Lower leg skin (tissue), 4 donors: ENCODE measurements at regions not wholly inside any gene's neighbourhood (a gene's known extent, or its start where the extent isn't known, plus 50 kb on each side); places are given as distances from the start of the nearest gene placed in this dataset.

Experiments
- DNase-seq, 2 donors: peaks; one replicate each; pipeline ENCODE4 v3.0.0-alpha.2; 2019; ENCODE audit warnings: low spot score in 2 of 2
- H3K4me3 ChIP-seq: fragments of 200-600 bp; sonication (generic); 2 replicates; pipeline ENCODE4 v1.5.1; 2017; ENCODE audit warnings: mild to moderate bottlenecking, low read depth; ENCODE audit not compliant: poor library complexity, severe bottlenecking
- CTCF ChIP-seq, 3 donors: fragments of 450-650 bp; IDR thresholded peaks; one replicate each; pipeline ENCODE4 v1.5.1; 2016; ENCODE audit warnings: antibody characterized with exemption in 3 of 3, mild to moderate bottlenecking in 3 of 3, moderate library complexity in 2 of 3
- POLR2A ChIP-seq, 2 donors: fragments of 450-650 bp; IDR thresholded peaks; one replicate each; pipeline ENCODE4 v1.6.1; 2016 to 2017; ENCODE audit warnings: antibody characterized with exemption in 2 of 2, mild to moderate bottlenecking in 1 of 2, moderate library complexity in 1 of 2
- WGBS, 2 donors: methylation state at CpG; one replicate each; pipeline ENCODE4 v1.1.5; 2018; 5-methylcytosine and 5-hydroxymethylcytosine counted together
- intact Hi-C: fragments of 100-400 bp; cut with DNase I; formaldehyde crosslinking; loops from one replicate; pipeline ENCODE4 v1.15.0; 2023; ENCODE audit warnings: low total_unique reads

- no peak for DNase-seq
- no peak overlapping the region for H3K4me3 ChIP-seq
- no peak for TF ChIP-seq CTCF (IDR thresholded peaks at IDR 0.05)
- no peak for TF ChIP-seq POLR2A (IDR thresholded peaks at IDR 0.05)
- 88 to 95% methylated on average over 4 of the region's 4 CpGs for WGBS, 2 donors
- intact Hi-C loops: loop anchor here (5.0 kb wide), 1 partner anchor 2001 kb away; no protein-coding TSS in a partner anchor
Observed at GRCh38 chr10:125548356-125548755, 134.6 kb downstream of the TEX36 start.

- 55 to 58% methylated on average over 10 of the region's 10 CpGs for WGBS, 2 donors
Observed at GRCh38 chr10:125547010-125547650, 135.8 kb downstream of the TEX36 start.

GRCh38 chr10:125543796-125544195 lies 139.2 kb downstream of the TEX36 start:
- intact Hi-C loops: no loop called here
- no peak for DNase-seq
- 41 to 64% methylated on average over 10 of the region's 10 CpGs for WGBS, 2 donors

More at GRCh38 chr10:125547010-125547650, 135.8 kb downstream of the TEX36 start:
- no peak for DNase-seq
- intact Hi-C loops: loop anchor here (5.0 kb wide), 1 partner anchor 2000 kb away; no protein-coding TSS in a partner anchor
- H3K4me3 ChIP-seq: no peak overlapping the region
- TF ChIP-seq CTCF (IDR thresholded peaks at IDR 0.05) (no peak), POLR2A (IDR thresholded peaks at IDR 0.05) (no peak)

GRCh38 chr10:125538947-125539731 lies 143.8 kb downstream of the TEX36 start:
- 36% methylated on average over 13 of the region's 13 CpGs for WGBS, 2 donors
- TF ChIP-seq CTCF (IDR thresholded peaks at IDR 0.05): no peak
- no peak for TF ChIP-seq POLR2A (IDR thresholded peaks at IDR 0.05)
- intact Hi-C loops: no loop called here
- peak in 1 of 2 donors; percentile 36 for DNase-seq
- H3K4me3 ChIP-seq: no peak overlapping the region

More at GRCh38 chr10:125543796-125544195, 139.2 kb downstream of the TEX36 start:
- H3K4me3 ChIP-seq: no peak overlapping the region
- TF ChIP-seq POLR2A (IDR thresholded peaks at IDR 0.05) (no peak), CTCF (IDR thresholded peaks at IDR 0.05) (no peak)

GRCh38 chr10:125536236-125536635 lies 146.7 kb downstream of the TEX36 start:
- no peak for TF ChIP-seq CTCF (IDR thresholded peaks at IDR 0.05)
- TF ChIP-seq POLR2A (IDR thresholded peaks at IDR 0.05): no peak
- no peak for DNase-seq
- intact Hi-C loops: no loop called here
- H3K4me3 ChIP-seq: no peak overlapping the region
- WGBS, 2 donors: 79 to 80% methylated on average over 4 of the region's 4 CpGs
